NCI-H1417 (cell line): ENCODE measurements at regions not wholly inside any gene's neighbourhood (a gene's known extent, or its start where the extent isn't known, plus 50 kb on each side); places are given as distances from the start of the nearest gene placed in this dataset.

Experiments used
- DNase-seq, 3 experiments: peaks; one replicate each; lab custom pipeline; 2025; lab: John Stamatoyannopoulos, UW

DNA sequence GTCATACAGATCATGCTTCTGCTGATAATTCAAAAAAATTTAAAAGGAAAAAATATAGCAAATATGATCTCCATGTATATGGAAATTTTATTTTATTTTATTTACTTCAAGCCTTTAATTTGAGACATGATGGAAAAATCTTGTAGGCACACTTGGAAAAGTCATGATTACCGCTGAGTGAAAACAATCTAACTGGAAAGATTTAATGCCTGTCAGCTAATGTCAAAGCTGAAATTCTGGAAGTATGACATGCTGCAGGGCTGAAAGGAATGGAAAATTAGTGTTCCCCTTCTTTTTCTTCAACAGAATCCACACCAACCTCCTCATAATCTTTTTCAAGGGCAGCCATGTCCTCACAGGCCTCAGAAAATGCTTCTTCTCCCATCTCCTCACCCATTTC lies 58.2 kb downstream of the RPRM start:
- DNase-seq: no peak

DNA sequence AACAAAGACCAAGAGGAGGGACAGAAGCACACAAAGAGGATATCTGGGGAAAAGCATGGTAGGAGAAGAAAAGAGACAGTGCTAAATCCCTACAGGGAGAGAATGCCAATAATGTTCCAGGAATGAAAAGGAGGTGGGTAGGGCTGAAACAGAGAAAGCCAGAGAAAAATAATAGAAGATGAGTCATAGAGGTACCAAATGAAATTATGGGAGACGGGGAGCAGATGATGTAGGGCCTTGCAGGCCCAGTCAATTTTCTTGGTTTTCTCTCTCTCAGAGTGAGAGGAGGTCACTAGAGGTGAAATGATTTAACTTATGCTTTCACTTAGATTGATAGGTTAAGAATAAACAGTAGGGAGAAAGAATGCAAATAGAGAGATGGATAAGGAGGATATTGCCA lies 61.5 kb downstream of the RPRM start:
- no peak for DNase-seq

DNA sequence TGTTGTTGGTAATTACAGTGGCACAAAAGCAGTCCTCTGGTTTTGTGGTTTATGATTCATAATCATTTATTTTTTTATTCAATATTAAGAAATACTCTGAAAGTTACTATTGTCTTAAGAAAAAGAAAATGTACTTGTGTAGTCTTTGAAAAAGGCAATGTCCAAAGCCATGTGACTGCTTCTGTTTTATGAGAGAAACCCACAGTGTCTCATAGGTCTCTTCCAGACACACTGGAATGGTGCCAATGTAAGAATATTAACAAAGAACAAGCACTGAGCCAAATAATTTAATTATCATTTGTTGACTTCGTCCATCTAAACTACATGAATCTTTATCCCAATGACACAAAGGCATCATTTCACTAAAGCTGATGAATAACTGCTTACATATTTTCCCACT lies 62.5 kb downstream of the RPRM start:
- peak in 1 of 3 experiments; percentile 35 for DNase-seq

DNA sequence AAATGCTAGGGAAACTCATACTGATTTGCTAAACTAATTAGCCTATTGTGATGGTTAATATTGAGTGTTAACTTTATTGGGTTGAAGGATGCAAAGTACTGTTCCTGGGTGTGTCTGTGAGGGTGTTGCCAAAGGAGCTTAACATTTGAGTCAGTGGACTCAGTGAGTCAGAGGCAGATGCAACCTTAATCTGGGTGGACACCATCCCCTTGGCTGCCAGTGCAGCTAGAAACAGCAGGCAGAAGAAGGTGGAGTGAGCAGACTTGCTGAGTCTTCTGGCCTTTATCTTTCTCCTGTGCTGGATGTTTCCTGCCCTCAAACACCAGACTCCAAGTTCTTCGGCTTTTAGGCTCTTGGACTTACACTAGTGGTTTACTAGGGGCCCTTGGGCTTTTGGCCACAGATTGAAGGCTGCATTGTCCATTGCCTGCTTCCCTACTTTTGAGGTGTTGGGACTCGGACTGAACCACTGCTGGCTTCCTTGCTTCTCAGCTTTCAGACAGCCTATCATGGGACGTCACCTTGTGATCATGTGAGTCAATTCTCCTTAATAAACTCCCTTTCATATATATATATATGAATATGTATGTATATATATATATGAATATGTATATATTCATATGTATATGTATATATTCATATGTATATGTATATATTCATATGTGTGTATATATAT lies 69.7 kb downstream of the RPRM start:
- DNase-seq: no peak

DNA sequence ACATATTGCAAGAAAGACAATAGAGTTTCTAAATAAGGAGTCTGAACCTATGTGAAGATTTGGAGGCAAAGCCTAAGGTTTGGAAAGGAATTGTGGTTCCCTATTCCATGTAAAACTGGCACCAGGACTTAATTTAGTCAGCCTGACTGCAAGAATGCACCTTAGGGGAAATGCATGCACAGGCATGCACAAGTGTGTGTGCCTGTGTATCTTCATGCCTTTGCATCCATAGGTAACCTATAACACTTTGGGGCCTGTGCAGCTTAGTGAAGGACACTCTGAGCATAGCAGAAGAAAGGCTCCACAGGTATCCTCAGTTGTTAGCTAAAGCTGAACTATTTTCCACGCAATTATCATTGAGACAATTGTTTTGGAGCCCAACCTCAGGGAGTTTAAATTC lies 73.4 kb downstream of the RPRM start:
- peak in 1 of 3 experiments; percentile 39 for DNase-seq

DNA sequence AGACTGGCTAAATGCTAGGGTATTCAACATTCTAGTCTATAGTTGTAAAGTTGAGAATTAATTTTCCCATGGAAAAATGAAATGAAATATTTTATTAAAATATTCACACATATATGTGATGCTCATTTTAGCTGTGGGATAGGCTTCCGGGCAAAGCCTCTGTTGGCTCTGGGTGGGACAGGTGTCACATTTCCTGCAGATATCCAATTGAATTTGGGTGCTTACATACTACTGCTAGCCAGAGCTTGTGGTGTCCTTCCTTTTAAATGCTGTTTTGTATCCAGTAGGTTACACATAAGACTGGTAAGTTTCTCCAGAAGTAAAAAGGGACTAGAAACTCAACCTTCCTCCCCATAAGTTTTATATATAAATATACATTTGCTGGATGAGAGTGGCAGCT lies 73.8 kb downstream of the RPRM start:
- peak in 1 of 3 experiments; percentile 39 for DNase-seq

DNA sequence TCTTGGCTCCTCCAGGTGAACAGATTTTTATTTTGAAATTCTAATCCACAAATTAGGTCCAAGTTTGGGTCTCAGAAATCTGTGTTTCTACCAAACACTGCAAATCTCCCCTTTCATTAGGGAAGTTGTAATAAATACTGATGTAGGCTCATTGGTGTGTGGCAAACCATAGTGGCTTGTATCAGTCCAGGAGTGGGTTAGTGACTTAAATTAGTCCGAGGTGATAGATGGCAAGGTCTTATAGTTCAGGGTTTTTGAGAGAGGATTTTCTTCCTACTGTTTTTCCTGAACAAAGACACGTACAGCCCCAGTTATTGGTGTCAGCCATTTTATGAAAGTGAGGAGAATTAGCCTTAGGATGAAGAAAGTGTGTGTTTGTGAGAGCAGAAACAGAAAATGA lies 74.6 kb downstream of the RPRM start:
- DNase-seq: peak; percentile 3 to 82 (median 64)

DNA sequence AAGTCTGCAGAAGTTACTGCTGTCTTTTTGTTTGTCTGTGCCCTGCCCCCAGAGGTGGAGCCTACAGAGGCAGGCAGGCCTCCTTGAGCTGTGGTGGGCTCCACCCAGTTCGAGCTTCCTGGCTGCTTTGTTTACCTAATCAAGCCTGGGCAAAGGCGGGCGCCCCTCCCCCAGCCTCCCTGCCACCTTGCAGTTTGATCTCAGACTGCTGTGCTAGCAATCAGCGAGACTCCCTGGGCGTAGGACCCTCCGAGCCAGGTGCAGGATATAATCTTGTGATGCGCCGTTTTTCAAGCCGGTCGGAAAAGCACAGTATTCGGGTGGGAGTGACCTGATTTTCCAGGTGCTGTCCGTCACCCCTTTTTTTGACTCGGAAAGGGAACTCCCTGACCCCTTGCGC lies 75.2 kb downstream of the RPRM start:
- DNase-seq: peak; percentile 11 to 82 (median 68)

DNA sequence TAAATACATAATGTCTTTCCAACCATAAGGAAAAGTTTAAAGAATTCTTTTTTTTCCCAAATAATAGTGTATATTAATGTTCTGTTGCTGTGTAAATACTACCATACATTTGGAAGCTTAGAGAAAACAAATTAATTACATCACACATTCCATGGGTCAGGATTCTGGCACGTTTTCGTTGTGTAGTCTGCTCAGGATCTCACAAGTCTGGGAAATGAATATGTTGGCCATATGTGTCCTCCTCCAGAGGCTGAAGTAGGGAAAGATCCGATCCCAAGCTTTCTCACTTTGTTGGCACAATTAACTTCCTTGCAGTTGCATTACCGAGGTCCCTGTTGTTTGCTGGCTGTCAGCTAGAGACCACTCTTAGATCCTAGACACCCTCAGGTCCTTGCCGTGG lies 83.9 kb downstream of the RPRM start:
- no peak for DNase-seq

DNA sequence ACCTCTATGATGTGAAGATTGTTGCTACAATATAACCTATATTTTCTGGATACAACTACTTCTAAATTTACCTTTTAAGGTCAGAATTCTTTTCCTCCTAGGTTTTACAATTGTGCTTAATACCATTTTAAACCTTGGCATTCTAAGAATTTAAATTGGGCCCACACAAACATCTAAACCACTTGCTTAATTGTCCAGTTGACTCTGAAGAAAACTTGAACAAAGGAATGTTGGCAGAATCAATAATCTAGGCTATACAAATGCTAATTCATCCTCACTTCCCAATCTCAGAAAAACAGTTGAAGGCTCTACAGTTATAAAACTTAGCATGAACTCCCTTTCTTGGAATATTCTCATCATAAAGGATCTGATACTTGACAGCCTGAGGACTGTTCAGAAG lies 84.3 kb downstream of the RPRM start:
- DNase-seq: no peak

DNA sequence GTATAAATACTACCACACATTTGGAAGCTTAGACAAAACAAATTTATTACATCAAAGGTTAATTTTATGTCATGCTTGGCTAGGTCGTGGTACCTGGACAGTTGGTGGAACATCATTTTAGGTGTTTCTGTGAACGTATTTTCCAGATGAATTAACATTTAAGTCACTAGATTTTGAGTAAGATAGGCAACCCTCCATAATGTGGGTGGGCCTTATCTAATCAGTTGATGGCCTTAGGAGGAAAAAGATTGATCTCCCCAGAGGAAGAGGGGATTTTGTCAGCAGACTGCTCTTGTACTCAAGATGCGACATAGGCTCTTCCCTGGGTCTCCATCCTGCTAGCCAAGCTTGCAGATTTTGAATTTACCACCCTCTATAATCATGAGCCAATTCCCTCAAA lies 85.0 kb downstream of the RPRM start:
- no peak for DNase-seq

DNA sequence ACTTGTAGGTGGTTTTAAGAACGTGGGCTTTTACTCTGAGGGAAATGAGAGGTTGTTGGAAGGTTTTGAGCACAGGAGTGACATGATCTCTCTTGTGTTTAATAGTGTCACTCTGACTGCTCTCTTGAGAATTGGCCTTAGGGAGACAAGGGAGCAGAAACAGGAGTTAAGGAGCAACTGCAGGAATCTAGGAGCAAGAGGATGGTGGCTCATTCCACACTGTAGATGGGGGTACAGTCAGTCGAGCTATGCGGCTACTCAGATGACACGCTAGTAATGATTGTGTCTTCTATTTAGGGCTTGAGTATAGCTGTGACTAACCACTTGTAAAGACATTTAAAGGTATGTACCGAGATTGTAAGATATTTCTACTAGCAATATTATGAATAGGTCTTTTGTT lies 87.4 kb downstream of the RPRM start:
- DNase-seq: no peak

DNA sequence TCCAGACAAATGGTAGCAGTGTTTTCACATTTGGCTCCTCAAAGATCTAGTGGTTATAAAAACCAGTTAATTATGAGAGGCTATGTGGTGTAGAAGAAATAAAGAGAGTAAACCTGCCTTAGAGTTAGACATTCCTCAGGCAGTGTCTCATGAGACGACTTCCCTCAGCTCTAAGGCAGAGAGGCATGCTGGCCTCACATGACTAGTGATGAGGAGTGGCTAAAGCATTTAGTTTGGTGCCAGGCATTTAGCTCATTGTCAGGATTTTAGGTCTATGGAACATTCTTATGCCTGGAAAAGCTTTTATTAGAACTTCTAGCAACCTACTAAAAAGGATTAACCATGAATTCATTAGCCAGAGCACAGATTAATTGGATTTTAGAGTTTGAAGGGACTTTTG lies 90.3 kb downstream of the RPRM start:
- no peak for DNase-seq

DNA sequence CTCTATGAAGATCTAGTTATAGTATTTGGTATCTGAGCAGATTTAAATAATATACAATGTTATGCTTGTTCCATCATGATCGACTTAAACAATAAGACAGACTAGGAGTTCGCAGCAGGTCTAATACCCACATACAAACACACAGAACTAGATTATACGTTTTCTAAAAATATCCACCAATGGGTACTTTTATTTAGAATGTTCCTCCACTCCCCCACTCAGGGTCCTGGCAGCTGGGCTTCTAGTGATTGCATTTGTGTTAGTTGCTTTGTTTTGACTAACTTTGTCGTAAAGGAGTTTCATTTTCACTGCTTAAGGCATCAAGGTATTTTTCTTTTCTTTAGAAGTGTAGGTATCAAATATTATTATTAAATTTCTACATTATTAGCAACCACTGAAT lies 91.4 kb downstream of the RPRM start:
- no peak for DNase-seq

DNA sequence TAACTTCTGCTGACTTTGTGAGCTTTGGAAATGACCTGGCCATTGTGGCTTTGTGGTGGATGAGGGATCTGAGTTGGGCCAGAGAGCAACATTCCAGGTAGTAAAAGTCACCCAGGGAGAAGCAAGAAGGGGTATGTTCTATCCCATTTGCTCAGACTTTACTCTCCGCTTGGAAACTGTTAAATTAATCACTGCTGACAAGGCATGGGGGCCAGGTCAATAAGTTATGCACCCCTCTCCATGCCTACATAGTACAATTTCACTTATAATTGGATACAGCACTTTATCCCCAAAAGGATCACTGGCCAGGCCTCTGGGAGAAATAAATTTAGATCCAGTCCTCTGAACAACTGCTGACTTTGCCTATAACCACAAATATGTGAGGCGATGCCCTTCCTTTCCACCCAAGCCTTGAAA lies 92.1 kb downstream of the RPRM start:
- DNase-seq: no peak

DNA sequence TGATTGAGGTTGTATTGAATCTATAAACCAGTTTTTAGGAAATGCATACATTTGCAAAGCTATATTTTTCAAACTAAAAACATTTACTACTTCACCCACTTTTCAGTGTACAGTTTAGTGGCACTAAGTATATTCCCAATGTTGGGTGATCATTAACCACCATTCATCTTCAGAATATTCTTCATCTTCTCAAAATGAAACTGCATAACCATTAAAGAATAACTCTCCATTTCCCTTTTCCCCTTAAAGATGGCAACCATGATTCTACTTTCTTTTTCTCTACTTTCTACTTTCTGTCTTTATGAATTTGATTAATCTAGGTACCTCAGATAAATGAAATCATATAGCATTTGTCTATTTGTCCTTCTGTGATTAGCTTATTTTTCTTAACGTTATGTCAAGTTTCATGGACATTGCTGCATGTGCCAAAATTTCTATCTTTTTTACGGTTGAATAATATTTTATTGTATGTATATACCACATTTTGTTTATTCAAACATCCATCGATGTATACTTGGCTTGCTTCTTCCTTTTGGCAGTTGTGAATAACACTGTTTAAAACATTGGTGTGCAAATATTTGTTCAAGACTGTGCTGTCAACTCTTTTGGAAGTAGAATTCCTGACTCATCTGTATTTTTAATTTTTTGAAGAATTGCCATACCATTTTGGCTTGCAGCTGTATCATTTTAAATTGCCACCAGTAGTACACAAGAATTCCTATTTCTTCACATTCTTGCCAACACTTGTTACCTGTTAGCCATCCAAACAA lies 104.9 kb downstream of the RPRM start:
- DNase-seq: no peak

DNA sequence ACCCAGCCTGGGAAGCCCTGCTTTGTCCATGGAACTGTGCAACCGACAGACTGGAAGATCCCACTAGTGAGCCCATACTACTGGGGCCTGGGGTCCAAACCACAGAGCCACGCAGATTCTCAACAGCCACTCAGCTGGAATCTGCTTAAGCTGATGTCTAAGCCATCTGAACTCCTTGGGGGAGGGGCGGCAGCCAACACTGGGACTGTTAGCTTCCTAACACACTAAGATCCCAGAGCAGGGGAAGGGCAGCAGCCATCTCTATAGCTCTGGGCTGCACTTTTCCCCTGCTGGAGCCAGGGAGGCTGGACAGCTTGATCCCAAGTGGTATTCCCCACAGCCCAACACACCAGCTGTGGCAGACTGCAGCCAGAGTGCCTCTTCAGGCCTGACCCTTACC lies 118.3 kb downstream of the RPRM start:
- DNase-seq: no peak

DNA sequence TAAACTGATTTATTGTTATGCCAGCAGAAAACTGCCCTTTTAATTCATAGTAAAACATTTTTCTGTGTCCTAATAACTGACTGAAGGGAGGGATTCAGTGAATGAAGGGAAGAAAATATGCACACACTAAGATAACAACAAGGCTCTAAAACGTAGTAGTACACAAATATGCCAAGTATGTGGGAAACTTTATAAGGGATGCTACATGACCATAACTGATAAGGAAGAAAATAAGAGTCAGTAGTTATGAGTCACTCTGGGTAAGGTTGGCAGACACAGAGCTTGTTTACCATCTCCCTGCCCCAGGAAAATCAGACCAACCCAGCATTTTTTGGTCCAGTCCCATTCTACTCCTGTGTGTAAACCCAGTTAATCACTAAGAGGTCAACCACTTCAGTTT lies 124.2 kb downstream of the RPRM start:
- no peak for DNase-seq

DNA sequence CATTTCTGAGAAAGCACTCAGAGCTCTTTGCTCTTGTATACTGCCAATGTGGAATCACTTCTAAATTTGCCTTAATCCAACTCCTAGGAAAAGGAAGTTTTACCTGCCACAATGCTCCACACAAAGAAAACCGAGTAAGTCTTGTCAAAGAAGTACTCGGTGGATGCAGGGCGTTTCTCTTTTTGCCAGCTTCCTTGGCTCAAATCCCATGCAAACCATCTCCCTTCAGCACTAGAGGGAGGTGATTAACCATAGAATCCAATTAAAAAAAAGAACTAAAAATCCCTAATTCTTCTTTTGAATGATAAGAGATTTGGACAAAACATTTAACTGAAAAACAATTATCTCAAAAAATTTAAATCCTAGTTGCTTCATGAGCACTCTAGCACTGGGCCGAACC lies 129.0 kb downstream of the RPRM start:
- no peak for DNase-seq

DNA sequence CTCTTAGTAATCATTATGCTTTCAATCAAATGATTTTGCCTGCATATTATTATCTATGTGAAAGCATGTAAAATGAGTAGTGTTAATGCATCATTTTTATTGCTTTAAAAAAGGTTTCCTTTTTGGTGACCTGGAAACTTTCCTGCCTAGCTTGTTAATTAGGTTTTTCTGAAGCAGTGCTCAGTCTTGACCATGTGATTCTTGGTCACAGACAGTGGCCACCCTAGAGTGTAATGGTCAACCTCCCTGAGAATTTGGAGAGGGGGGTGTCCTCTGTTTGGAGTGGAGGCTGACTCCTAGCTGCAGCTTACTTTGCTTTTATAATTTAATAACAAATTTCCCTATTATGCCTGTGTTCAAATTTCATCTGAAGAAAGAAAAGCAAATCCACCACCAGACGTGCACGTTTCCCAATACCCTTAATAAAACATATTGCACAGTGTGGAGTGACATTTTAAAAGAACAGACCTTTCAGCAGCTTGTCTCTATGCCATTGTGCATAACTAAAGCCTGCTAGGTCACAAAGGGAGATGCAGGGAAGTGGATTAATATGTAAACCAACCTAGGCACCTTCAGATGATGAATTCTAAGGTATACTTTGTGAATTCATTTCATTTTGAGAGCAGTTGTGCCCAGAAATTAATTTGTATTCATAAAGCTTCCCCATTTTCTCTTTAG lies 130.6 kb downstream of the RPRM start:
- DNase-seq: no peak

DNA sequence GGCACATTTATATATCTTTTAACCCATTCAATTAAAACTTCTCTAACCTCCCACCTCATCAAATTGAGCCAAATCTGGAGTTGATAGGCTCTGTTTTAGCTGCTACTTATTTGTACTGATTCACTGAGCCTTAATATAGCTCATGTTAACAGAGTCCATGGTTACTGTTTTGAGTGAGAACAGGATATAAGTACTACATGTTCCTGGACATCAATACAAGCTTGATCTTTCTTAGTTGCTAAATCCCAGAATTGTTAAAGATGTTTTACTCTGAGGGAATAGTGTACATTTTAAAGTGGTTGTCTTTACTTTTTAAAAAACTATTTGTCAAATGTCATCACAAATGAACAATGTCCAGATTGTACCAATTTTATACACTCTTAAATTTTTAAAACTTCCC lies 157.7 kb downstream of the RPRM start:
- no peak for DNase-seq

DNA sequence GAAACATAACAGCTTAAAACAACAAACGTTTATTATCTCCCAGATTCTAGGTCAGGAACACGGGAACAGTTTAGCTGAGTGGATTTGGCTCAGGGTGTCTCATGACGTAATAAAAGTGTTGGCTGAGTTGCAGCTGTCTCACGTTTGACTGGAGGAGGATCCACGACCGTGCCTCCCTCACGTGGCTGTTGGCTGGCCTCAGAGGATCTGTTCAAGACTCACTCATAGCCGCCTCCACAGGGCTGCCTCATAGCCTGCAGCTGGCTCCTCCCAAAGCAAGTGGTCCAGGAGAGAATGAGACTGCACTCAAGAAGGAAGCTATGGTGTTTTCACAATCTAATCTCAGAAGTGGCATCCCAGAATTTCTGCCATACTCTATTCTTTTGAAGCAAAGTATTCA lies 167.1 kb downstream of the RPRM start:
- no peak for DNase-seq

DNA sequence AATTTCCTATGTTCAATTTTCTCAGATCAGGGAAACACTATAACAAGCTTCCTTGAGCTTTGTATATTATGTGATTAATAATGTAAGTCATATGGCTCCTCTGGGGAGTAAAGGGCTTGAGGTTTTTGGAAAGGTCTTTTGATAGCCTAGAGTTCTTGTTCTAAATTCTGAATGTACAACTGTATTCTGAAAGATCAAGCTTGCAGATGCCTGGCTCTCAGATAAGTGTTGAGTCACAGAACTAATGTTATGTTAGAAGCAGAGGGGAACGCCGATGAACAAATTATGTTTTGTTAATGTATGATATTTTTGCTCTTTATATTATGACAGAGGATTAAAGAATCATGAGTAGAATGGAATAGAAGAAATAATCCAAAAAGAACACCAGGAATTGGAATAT lies 170.1 kb downstream of the RPRM start:
- DNase-seq: no peak
